ENCODE measurements at regions not wholly inside any gene's neighbourhood (a gene's known extent, or its start where the extent isn't known, plus 50 kb on each side); places are given as distances from the start of the nearest gene placed in this dataset.

DNA sequence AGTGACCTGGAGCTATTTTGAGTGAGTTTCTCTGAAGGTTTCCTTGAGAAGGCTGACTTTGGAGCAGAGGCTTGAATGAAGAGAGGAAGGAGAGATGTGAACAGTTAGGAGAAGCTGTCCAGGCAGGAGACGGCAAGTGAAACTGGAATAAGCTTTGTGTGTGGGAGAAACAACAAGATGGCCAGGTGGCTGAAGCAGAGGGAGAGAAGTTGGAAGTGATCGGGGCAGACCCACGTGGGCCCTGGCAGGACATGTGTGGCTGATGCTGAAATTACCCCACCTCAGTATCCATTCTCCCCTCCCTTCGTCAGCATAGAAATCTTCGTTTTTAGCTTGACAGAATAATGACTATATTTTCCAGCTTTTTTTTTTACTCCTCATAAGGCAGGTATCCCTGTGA is 809.2 kb upstream of the TMEM132C start:
- Histone ChIP-seq H3K79me2 (ENCODE audit: control insufficient read depth, insufficient read depth, low read length) (no peaks in the 10 kb centered on the region), H2AFZ (ENCODE audit: low read depth, low read length) (no peak overlapping the region), H3K27ac (ENCODE audit: insufficient read depth, low read depth, low read length) (no peak overlapping the region), H3K9me3 (replicated peaks; ENCODE audit: control insufficient read depth, insufficient read depth, low read length) (peaks cover 2% of the 10 kb centered on the region), H3K27me3 (ENCODE audit: control insufficient read depth in 2 of 2, insufficient read depth in 2 of 2, low read length in 2 of 2) (no peaks in the 10 kb centered on the region), H3K9me1 (replicated peaks; ENCODE audit: control insufficient read depth, extremely low read depth, insufficient read depth, low read length) (no peaks in the 10 kb centered on the region), H3K4me2 (ENCODE audit: insufficient read depth, low read length) (no peak overlapping the region), H3K4me1 (ENCODE audit: control insufficient read depth, extremely low read depth, insufficient read depth, low read length) (no peaks in the 10 kb centered on the region), H4K20me1 (replicated peaks; ENCODE audit: control insufficient read depth, extremely low read depth, insufficient read depth, low read length) (no peaks in the 10 kb centered on the region), H3K4me3 (replicated peaks in 1 of 3; ENCODE audit: insufficient read depth in 1 of 3, low read depth in 1 of 3, low read length in 3 of 3) (no peak overlapping the region), H3K9ac (replicated peaks; ENCODE audit: extremely low read depth, insufficient read depth, low read length) (no peak overlapping the region), H3K36me3 (ENCODE audit: control insufficient read depth in 2 of 2, extremely low read depth in 1 of 2, insufficient read depth in 2 of 2, low read length in 2 of 2) (no peaks in the 10 kb centered on the region)
- no TSS peak for BruUV-seq (replicated peaks)
- TF ChIP-seq EZH2 (IDR thresholded peaks at IDR 0.05; ENCODE audit: borderline replicate concordance, low read depth, low read length, severe bottlenecking): no peak
- no peak for TF ChIP-seq FOS (IDR thresholded peaks at IDR 0.05; ENCODE audit: borderline replicate concordance, insufficient read depth, low read length)
- TF ChIP-seq, protein P1, sequence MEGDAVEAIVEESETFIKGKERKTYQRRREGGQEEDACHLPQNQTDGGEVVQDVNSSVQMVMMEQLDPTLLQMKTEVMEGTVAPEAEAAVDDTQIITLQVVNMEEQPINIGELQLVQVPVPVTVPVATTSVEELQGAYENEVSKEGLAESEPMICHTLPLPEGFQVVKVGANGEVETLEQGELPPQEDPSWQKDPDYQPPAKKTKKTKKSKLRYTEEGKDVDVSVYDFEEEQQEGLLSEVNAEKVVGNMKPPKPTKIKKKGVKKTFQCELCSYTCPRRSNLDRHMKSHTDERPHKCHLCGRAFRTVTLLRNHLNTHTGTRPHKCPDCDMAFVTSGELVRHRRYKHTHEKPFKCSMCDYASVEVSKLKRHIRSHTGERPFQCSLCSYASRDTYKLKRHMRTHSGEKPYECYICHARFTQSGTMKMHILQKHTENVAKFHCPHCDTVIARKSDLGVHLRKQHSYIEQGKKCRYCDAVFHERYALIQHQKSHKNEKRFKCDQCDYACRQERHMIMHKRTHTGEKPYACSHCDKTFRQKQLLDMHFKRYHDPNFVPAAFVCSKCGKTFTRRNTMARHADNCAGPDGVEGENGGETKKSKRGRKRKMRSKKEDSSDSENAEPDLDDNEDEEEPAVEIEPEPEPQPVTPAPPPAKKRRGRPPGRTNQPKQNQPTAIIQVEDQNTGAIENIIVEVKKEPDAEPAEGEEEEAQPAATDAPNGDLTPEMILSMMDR (IDR thresholded peaks at IDR 0.05; ENCODE audit: extremely low read depth in 1 of 2, insufficient read depth in 1 of 2, low read depth in 1 of 2, low read length in 2 of 2): no peak
- TF ChIP-seq GATA2 (IDR thresholded peaks at IDR 0.05; ENCODE audit: insufficient read depth, insufficient read length, low read depth, low read length): no peak
- TF ChIP-seq MYC (IDR thresholded peaks at IDR 0.05; ENCODE audit: low read depth, low read length): no peak
- TF ChIP-seq, protein P2, sequence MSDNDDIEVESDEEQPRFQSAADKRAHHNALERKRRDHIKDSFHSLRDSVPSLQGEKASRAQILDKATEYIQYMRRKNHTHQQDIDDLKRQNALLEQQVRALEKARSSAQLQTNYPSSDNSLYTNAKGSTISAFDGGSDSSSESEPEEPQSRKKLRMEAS (IDR thresholded peaks at IDR 0.05; ENCODE audit: insufficient read depth, insufficient read length): no peak
- TF ChIP-seq POLR2AphosphoS5 (IDR thresholded peaks at IDR 0.05; ENCODE audit: insufficient read depth, low read depth, low read length): no peak
- no peak for TF ChIP-seq JUN (IDR thresholded peaks at IDR 0.05; ENCODE audit: borderline replicate concordance, insufficient read depth, insufficient read length, low read depth)
- no peak for TF ChIP-seq POLR2A (IDR thresholded peaks at IDR 0.05; ENCODE audit: low read depth, low read length)
- intact Hi-C loops (cut with micrococcal nuclease): no loop called here
- DNase-seq (ENCODE audit: low read depth, low spot score) (no peak), FAIRE-seq (no peak)
- ChIA-PET CTCF (no interaction called here), POLR2A (no interaction called here)
- dilution Hi-C loops (cut with MboI; ENCODE audit: extremely low pct_ligation_motif_present, low sequenced_read_pairs): no loop called here

Measured in endothelial cell of umbilical vein (primary cell).